Stimulated activated CD8-positive, alpha-beta memory T cell treated with anti-CD3 and anti-CD28 coated beads, Interleukin-12 subunit alpha, Interleukin-12 subunit beta, amount 100 ng/mL, for 24 hours (primary cell): ENCODE measurements at regions not wholly inside any gene's neighbourhood (a gene's known extent, or its start where the extent isn't known, plus 50 kb on each side); places are given as distances from the start of the nearest gene placed in this dataset.

Experiments
- DNase-seq: peaks from one replicate; pipeline ENCODE4 v3.0.0-alpha.2; 2020; ENCODE audit errors: extremely low read depth

DNA sequence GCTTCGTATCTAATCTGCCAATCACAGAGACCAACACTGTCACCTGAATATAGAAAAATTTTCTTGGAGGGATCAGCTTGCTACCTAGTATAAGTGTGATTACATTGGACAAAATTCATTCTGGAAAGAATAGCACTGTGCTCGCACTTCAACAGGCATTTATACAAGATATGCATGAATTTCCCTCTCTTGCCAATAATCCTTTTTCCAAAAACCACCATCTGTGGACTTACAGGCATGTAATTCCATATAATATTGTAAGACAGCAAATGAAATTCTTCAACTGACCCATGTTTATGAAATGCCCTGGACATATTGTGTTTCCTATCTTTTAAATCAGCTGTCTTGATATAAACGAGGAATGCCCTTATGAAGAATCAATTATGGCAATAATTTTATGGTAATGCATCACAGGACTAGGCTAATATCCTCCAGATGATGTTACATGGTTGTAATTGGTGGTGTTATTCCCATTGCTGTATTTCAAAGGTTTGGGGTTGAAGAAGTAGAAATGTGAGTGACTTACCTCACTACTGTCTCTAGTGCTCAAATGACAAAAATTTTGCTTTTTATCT is 861.4 kb upstream of the NECTIN3 start:
- no peak for DNase-seq

DNA sequence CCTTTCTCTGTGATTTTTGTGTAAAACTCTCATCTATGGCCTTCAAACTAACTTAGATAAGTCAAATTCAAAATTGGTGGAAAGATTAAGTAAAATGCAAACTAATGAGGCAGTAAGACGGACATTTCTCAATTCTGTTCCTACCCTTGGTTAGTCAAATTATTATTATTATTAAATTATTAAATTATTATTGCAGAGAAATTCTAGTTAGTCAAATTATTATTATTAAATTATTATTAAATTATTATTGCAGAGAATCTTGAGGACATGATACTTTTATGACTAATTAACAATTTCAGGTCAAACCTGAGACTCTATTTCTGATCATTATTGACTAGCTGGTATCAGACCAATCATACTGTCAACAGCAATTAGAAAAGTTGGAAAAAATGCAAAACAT is 845.0 kb upstream of the NECTIN3 start:
- no peak for DNase-seq

DNA sequence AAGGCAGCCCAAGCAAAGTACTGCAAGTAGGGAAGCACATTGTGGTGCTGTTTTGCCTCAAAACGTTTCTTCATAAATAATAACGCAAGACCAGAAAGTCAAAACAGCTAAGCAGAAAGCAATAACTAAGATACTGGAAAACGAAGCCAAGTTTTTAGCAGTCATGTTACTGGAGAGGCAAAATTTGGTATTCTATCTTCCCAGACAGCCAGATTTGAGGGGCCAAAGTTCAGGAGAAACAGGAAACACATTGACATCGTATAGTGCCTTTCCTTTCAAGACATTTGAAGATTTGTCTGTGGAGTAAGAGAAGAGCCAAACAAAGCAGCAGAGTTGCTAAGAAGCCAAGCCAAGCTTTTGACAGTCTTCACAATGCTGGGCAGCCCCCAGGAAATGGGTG is 843.6 kb upstream of the NECTIN3 start:
- no peak for DNase-seq

DNA sequence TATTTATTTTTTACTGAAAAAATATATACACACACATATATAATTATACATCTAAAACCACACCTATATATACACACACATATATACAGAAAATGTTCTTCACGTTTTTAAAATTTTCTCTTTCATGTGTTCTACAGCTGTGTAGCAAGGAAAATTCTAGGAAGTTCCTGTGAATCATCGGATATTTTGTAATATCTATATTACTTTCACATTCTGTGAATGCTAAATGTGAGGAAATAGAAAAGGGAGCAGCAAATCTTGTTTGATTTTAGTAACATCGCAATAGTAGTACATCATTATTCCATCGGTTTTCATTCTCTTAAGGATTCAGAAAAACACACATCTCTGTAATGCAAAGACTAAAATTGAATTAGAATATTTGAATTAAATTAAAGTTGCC is 836.8 kb upstream of the NECTIN3 start:
- DNase-seq, result no peak

DNA sequence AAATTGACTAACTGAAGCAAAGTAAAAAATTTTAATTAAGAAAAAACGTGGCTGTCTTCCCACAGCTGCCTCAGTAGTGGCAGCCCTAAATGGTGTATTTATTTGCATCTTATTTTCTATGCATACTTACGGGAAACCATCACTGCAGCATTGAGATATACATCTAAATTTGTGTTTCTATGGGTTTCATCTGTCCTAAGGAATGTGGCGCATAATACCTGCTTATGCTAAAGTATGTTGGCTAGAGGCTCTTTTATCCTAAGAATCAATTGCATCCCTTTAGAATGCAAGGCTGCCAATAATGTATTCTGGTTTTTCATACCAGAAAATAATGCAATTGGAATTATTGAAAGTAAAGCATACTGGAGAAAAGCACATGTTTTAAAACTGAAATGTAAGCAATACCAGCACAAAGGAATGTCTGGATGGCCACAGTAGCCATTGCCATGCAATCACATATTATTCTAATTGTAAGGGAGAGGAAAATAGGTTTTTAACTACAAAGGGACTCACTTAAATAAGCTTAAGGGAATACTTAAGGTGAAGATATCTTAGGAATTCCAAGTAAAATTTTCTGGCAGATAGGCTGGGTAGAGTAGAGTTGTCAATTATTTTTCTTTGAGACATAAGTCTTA is 834.5 kb upstream of the NECTIN3 start:
- DNase-seq, result no peak

DNA sequence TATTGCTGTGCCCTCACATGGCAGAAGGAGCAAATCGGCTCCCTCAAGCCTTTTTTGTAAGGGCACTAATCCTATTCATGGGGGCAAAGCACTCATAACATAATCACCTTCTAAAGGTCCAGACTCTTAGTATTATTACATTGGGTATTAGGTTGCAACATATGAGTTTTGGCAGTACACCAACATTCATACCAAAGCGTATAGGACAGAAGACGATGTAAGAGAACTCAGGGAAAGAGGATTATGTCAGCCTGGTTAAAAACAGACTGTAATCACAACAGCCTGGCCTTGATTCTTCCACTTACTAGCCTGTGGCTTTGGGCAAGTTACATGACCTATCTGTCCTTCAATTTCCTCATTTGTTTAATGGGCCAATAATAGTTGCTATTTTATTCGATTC is 828.5 kb upstream of the NECTIN3 start:
- DNase-seq, result no peak

DNA sequence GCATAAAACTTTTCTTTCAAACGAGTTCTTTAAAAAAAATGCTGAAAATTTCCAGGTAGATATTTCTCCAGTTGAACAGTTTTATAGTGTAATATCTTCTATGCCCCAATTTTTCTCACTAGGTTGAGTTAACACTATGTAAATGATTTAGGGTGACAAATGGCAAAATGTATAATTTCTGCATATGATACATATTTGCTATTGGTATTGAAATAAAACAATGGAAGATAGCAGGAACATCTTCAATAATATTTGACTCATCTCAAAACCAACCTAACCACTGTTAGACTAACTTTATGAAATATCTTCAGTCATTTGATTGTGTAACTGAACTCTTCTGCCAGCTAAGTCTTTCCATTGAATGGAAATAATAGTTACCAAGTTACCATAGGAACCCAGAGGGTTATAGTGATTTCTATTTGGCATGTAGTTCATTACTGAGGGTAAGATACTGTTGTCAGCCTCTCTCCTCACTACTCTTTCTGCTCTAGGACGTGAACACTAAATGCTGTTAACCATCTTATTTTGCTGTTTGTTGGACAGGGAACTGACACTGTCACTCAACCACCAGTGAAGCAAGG is 824.7 kb upstream of the NECTIN3 start:
- no peak for DNase-seq

DNA sequence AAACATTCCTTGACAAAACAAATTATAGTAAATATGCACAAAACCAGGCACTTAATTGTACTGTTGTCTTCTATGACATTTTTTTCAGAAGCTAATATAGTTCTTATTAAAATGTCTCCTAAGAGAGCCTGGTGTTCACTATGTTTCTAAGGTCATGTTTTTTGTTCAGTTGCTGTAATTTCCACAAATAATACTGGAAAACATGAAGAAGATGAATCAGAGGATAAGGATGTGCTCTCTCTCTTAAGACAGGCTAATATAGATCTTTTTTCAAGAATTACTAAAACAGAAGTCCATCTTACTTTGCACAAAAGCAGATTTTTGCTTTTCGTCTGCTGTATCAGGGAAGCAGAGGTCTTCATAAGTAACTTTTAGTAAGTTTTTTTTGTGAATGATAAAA is 823.0 kb upstream of the NECTIN3 start:
- DNase-seq, result no peak

DNA sequence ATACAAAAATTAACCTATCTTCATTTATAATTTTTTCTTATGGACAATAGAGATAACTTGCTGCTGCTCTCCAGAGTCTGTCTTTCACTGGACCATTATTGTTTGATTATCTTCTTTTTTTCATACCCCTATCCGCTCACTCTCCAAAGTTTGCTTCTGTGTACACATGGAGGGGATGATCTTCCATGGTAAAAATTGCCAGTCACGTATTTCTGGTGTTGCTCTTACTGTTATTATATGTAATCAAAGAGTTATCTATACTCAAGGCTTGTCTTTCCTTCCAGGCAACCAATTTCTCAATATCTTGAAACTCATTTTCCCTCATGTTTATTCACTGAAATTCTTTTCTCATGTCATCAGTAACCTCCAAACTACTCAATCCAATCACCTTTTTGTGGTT is 817.8 kb upstream of the NECTIN3 start:
- DNase-seq, result no peak

DNA sequence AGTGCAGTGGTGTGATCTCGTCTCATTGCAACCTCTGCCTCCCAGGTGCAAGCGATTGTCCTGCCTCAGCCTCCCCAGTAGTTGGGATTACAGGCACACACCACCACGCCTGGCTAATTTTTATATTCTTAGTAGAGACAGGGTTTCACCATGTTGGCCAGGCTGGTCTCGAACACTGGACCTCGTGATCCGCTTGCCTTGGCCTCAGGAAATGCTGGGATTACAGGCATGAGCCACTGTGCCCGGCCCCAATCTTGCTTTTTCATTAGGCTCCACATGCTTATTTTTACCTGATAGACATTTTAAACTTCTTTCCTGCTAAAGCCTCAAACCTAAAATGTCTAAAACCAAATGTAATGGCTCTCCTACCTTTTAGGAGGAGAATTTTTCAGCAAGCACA is 817.0 kb upstream of the NECTIN3 start:
- DNase-seq, result no peak

DNA sequence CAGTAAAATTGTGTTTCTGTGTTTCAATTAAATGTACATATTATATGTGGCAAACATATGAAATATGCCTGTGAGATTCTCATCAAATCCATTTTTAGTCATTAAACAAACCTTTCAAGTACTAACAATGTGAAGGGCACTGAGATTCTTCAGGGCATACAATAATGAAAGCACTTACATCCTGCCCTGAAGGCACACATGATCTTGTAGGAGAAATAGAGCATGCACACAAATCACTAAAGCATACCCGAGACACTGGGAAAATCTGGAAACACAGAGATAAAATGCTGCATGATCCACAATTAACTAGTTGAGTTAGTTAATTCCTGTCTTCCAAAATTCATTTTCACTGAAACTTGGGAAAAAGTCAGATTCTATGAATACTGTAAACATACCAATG is 810.5 kb upstream of the NECTIN3 start:
- DNase-seq, result no peak

DNA sequence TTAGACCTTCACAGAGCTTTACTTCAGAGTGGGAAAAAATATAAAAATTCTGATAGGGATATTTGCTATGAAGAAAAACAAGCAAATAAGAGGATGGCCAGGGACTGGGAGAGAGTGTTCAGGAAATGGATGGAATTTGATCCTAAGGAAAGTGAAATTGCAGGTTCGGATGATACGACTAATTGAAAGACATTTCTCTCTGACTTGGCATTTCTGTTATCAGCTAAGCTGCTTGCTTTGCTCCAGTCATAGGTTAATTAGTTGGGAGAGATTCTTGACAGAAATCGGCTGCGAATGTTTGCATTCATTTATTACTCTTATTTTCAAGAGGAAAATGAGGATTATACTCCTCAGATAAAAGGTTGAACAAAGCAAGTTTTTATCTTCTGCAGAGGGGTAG is 808.7 kb upstream of the NECTIN3 start:
- no peak for DNase-seq

DNA sequence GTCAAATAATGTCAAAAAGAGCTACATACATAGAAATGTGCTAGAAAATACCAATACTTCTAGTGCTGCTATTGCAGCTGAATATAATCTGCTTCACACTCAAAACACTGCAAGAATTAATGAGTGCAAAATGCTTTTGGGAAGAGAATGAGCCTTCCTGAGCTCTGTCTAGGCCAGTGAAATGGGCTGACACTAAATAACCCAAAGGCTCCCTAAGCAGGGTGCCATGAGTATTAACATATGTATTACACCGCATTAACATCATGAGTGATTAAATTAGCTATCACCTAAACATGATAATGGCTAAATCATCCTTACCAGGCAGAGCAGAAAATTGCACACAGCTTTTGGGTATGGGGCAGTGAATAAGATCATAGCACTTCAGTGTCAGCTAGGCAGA is 806.3 kb upstream of the NECTIN3 start:
- DNase-seq, result no peak

DNA sequence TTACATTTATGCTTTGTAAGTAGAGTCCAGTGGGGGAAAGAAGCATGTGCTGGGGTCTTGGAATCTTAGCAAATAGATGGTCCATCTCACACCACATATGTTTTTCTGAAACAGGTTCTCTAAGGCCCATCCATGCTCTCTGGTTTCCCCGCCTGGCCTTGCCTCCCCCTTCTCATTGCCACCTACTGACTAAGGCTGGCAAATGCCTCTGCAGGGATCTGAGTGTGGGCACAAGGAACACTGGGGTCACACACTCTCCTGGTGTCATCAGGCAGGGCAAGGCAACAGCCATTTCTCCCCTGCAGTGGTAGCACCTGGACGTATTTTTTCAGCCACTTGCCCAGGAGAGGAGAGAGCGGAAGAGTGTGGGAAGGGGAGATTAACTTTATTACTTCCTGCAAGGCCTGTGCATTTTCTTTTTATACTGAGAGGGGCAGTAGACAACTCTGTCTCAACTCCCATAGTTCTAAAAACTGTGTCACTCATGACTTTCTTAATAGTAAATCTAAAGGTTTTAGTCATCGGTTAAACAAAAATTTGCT is 804.2 kb upstream of the NECTIN3 start:
- no peak for DNase-seq

DNA sequence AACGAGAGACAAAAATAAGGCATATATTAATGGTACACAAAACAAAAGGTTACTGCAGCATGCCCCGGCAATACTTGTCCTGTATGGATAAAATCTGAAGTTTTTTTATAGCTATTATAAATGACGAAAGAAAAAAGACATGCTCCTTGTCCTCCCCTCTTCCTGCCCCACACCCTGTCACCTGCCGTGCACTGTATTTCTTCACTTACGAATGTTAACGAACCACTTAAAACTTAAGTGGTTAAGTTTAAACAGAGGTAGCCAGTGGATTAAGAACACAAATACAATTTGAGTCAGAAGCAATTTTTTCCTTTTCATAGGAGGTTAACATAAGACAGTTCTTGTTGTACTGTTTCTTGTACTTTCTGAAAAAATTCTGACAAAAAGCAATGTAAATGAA is 799.1 kb upstream of the NECTIN3 start:
- DNase-seq, result no peak

DNA sequence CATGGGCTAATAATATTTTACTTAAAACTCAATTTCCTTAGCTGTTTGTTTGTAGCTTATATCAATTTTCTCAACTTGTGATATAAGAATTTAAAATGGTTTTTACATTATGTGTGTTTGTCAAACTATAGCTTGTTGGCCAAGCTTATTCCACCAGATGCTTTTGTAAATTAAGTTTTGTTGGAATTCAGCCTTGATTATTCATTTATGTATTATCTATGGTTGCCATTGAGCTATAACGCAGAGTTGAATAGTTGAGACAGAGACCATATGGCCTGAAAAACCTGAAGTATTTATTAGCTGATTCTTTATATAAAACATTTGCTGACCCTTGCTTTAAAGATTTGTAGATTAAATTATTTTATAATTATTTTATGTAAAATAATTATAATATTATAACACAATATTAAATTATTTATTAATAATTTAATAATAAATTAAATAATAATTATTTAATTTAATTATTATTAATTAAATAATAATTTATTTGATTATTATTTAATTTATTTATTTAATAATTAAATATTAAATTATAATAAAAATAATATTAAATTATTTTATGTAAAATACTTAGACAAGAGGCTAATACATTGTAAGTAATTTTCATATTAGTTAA is 779.6 kb upstream of the NECTIN3 start:
- DNase-seq, result no peak

DNA sequence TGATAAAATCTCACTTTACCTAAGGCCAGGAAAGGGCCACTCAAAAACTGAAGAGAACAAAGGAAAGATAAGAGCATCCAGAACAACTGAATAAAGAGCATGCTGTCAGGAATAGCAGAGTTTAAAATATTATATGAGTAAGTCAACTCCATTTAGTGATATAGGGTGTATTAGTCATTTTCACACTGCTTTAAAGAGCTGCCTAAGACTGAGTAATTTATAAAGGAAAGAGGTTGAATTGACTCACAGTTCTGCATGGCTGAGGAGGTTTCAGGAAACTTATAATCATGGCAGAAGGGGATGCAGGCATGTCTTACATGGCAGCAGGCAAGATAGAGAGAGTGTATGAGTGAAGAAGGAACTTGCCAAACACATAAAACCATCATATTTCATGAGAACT is 778.0 kb upstream of the NECTIN3 start:
- DNase-seq, result no peak

DNA sequence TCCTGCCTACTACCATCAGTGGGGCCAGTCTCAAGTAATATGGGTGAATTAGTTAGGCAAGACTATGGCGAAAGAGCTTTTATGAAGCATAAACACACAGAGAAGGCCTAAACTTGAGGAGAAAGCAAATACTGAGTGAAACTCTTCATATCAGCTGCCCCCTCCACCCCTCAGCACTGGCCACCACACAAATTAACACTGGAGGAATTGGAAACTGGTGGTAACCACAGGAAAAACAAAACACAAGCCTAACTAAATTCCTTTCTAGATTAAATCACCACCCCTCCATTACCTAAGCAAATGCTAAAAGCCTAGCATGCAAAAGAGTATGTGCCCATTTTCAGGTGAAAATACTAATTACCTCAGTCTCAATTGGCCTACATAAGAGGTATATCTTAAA is 774.7 kb upstream of the NECTIN3 start:
- DNase-seq, result no peak

DNA sequence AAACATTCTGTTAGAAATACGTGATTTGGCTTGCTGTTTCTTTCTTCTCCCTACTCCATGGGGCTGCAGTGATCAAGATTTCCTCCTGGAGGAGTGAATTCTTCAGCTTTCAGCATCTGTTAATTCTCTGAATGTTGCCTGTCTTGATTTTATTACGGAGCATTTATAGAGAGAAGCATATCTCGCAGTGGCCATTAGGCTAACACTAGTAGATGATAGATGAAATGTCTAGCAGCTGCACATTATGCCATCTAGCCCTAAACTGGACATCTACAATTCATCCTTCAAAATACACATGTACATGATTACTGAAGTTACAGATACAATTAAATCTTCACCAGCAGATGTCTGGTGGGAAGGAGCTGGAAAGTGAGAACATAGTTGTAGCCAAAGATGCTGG is 769.8 kb upstream of the NECTIN3 start:
- DNase-seq, result no peak

DNA sequence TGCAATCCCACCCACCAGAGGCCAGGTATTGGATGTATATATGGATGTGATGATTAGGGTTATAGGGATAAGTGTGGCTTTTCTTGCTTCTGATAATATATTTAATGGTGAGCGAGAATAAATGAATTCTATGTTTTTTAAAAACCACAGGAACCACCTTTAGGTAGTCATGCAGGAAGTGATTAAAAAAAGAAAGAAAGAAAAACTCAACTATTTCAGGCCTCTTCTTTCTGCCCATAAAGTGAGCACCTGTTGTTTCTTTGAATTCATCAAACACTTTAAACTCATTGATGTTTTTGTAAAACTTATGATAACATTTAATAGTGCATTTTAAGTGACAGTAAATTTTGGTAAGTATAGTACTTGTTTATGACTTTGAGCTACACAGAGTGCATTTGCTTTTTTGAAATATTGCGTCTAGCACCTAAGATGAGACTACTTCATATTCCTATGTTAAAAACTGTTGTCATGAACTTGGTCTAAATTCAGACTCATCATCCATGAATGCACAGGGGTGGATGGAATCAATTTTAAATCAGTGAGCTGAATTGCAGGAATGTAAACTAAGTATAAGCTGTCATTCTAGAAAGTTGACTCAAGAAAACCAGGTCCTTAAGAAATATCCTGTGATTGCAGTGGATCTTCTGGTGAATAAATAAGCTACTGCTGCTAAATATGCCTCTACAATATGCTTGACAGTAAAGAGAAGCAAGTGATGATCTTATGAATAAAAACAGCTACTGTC is 764.4 kb upstream of the NECTIN3 start:
- no peak for DNase-seq

DNA sequence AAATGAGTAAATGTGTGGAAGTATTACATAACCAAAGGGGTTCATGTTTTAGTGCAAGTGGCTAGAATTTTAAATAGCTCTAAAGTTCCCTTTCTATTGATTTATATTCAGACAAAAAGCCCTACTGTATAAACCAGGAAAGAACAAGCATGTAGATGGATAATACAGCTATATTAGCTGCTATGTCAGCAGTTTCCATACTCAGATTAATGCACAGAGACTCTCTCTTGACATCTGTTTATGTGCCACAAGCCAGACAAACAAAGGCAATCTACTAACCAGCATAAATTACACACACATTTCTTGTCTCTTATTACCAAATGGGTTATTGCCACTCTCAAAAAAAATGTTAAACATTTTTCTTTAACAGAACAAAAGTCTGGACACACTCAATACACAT is 760.1 kb upstream of the NECTIN3 start:
- no peak for DNase-seq

DNA sequence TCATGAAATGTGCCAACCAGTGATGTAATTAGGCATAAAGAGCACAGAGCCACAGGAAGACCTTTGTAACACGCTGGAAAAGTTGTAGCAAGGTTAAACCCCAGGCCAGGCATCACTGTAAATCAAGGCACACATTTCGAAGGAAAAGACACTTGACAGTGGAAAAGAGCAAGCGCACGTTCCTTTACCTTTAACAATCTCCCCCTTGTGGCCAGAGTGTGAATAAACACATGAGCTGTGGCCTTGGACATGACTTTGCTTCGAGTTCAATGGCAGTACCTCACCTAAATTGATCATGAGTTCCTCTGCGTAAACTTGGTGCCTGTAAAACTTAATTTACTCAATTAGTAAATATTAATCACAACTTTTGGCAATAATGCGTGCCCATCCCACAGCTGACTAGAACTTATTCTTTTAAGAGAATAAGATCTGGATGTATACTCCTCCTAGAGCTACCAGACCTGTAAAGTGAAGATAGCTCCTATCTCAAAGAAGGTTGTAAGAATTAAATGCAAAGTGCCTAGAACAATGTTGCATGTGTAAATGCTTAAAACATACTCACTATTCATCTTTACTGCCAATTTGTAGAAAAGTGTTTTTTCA is 757.0 kb upstream of the NECTIN3 start:
- peak; percentile 8 for DNase-seq
